Activated CD4-positive, alpha-beta T cell treated with anti-CD3 and anti-CD28 coated beads, Interleukin-2, Interleukin-4, amounts not matched to agents 100 ng/mL and 50 ng/mL, durations not matched to agents 16 hours and 8 hours (primary cell): ENCODE measurements at regions not wholly inside any gene's neighbourhood (a gene's known extent, or its start where the extent isn't known, plus 50 kb on each side); places are given as distances from the start of the nearest gene placed in this dataset.
A peak's percentile ranks its signal among the peaks of the same experiment; 100 is the strongest.

Experiments
- DNase-seq: peaks from one replicate; pipeline ENCODE4 v3.0.0-alpha.2; 2020; ENCODE audit warnings: low spot score

GRCh38 chr9:114733816-114734215, 51.8 kb upstream of the TEX48 start:
- DNase-seq: peak; percentile 59

GRCh38 chr9:114732823-114733222, 50.8 kb upstream of the TEX48 start:
- DNase-seq: no peak
